ENCODE measurements at regions not wholly inside any gene's neighbourhood (a gene's known extent, or its start where the extent isn't known, plus 50 kb on each side); places are given as distances from the start of the nearest gene placed in this dataset.

DNA sequence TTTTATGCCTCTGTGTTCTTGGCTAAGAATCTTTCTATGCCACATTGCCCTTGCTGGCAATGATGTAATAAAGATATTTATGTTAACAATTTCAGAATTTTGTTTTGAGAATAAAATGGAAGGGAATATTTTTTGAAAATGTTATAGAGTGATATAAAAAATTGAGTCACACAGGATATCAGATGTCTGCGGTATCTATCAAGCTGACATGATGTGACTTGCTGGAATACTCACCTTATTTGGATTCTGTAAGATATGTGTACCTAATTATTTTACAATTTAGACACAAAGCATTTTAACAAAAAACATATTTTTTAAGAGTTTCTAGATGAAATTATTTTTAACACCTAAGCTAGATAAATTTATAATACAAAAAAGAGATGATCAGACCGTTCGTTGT is 660.0 kb upstream of the B3GALT2 start:
- no peak overlapping the region for H3K4me3 ChIP-seq
- H3K27ac ChIP-seq, result no peak overlapping the region
- ATAC-seq (no peak), FAIRE-seq (no peak), DNase-seq (ENCODE audit: low read depth in 1 of 2, low spot score in 1 of 2) (no peak)
- 73% methylated on average over 3 of the region's 3 CpGs for WGBS (ENCODE audit: missing lambda C conversion rate)
- no peaks in the 10 kb centered on the region for H3K9me3 ChIP-seq
- ChIA-PET CTCF (no interaction called here), POLR2A (no interaction called here)
- H3K4me1 ChIP-seq, result no peaks in the 10 kb centered on the region
- H3K4me2 ChIP-seq, result no peak overlapping the region
- TF ChIP-seq ZNF302 (CRISPR knock-in tag; IDR thresholded peaks at IDR 0.05), result no peak
- TF ChIP-seq RAD21 (conservative IDR thresholded peaks at IDR 0.05 in 1 of 2, IDR thresholded peaks at IDR 0.05 in 1 of 2), result no peak
- no peak for TF ChIP-seq KDM5A (IDR thresholded peaks at IDR 0.05)
- TF ChIP-seq CHD2 (IDR thresholded peaks at IDR 0.05; ENCODE audit: low read length, partially characterized antibody), result no peak
- TF ChIP-seq, protein P1, sequence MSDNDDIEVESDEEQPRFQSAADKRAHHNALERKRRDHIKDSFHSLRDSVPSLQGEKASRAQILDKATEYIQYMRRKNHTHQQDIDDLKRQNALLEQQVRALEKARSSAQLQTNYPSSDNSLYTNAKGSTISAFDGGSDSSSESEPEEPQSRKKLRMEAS (IDR thresholded peaks at IDR 0.05), result no peak
- TF ChIP-seq ATOH8 (CRISPR knock-in tag; IDR thresholded peaks at IDR 0.05; ENCODE audit: low read depth), result no peak
- no peak for TF ChIP-seq PHF8 (IDR thresholded peaks at IDR 0.05; ENCODE audit: borderline replicate concordance, low read depth)
- TF ChIP-seq, protein P2, sequence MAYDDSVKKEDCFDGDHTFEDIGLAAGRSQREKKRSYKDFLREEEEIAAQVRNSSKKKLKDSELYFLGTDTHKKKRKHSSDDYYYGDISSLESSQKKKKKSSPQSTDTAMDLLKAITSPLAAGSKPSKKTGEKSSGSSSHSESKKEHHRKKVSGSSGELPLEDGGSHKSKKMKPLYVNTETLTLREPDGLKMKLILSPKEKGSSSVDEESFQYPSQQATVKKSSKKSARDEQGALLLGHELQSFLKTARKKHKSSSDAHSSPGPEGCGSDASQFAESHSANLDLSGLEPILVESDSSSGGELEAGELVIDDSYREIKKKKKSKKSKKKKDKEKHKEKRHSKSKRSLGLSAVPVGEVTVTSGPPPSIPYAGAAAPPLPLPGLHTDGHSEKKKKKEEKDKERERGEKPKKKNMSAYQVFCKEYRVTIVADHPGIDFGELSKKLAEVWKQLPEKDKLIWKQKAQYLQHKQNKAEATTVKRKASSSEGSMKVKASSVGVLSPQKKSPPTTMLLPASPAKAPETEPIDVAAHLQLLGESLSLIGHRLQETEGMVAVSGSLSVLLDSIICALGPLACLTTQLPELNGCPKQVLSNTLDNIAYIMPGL (CRISPR knock-in tag; IDR thresholded peaks at IDR 0.05; ENCODE audit: borderline replicate concordance), result no peak

GRCh38 chr1:193841857-193842256 is 655.4 kb upstream of the B3GALT2 start:
- 0% methylated on average over 1 of the region's 2 CpGs for WGBS (ENCODE audit: missing lambda C conversion rate)
- ATAC-seq (no peak), DNase-seq (ENCODE audit: low read depth in 1 of 2, low spot score in 1 of 2) (no peak), FAIRE-seq (no peak)
- no peak overlapping the region for H3K4me3 ChIP-seq
- no peak for TF ChIP-seq NR3C1 (IDR thresholded peaks at IDR 0.05)
- no peak for TF ChIP-seq HOXB13 (CRISPR knock-in tag; IDR thresholded peaks at IDR 0.05; ENCODE audit: low read depth)
- TF ChIP-seq CTCF (IDR thresholded peaks at IDR 0.05), result no peak
- TF ChIP-seq TP53 (CRISPR knock-in tag; IDR thresholded peaks at IDR 0.05), result no peak
- no peak for TF ChIP-seq HES2 (IDR thresholded peaks at IDR 0.05)
- TF ChIP-seq, protein P3, sequence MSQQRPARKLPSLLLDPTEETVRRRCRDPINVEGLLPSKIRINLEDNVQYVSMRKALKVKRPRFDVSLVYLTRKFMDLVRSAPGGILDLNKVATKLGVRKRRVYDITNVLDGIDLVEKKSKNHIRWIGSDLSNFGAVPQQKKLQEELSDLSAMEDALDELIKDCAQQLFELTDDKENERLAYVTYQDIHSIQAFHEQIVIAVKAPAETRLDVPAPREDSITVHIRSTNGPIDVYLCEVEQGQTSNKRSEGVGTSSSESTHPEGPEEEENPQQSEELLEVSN (IDR thresholded peaks at IDR 0.05; ENCODE audit: borderline replicate concordance, low read depth), result no peak
- TF ChIP-seq PHF8 (IDR thresholded peaks at IDR 0.05; ENCODE audit: borderline replicate concordance, low read depth), result no peak
- TF ChIP-seq BHLHE40 (IDR thresholded peaks at IDR 0.05; ENCODE audit: low read depth, low read length), result no peak
- no peak for TF ChIP-seq EP300 (IDR thresholded peaks at IDR 0.05)
- no peak for TF ChIP-seq FOSL2 (IDR thresholded peaks at IDR 0.05)
- no peak for TF ChIP-seq FOSL2 (CRISPR knock-in tag; IDR thresholded peaks at IDR 0.05)
- no peak for TF ChIP-seq KDM5A (IDR thresholded peaks at IDR 0.05)
- TF ChIP-seq JUNB (IDR thresholded peaks at IDR 0.05), result no peak
- no peak for TF ChIP-seq MYC (IDR thresholded peaks at IDR 0.05; ENCODE audit: borderline replicate concordance, low read length)
- TF ChIP-seq JUN (IDR thresholded peaks at IDR 0.05), result no peak
- TF ChIP-seq ZC3H11A (IDR thresholded peaks at IDR 0.05), result no peak
- TF ChIP-seq, protein P4, sequence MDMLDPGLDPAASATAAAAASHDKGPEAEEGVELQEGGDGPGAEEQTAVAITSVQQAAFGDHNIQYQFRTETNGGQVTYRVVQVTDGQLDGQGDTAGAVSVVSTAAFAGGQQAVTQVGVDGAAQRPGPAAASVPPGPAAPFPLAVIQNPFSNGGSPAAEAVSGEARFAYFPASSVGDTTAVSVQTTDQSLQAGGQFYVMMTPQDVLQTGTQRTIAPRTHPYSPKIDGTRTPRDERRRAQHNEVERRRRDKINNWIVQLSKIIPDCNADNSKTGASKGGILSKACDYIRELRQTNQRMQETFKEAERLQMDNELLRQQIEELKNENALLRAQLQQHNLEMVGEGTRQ (IDR thresholded peaks at IDR 0.05), result no peak
- TF ChIP-seq RCOR1 (IDR thresholded peaks at IDR 0.05; ENCODE audit: low read depth, low read length), result no peak
- POLR2A ChIA-PET, result no interaction called here
- H3K4me2 ChIP-seq, result no peak overlapping the region
- CTCF ChIA-PET, result no interaction called here
- H3K27ac ChIP-seq, result no peak overlapping the region
- no peaks in the 10 kb centered on the region for H3K4me1 ChIP-seq
- H3K9me3 ChIP-seq, result no peaks in the 10 kb centered on the region

Measured in A549 (cell line).